Fibroblast of lung (primary cell): ENCODE measurements at regions not wholly inside any gene's neighbourhood (a gene's known extent, or its start where the extent isn't known, plus 50 kb on each side); places are given as distances from the start of the nearest gene placed in this dataset.

Experiments used
- CTCF ChIP-seq, 2 donors: IDR thresholded peaks in 1 of 2; conservative IDR thresholded peaks in 1 of 2; 1 replicate in 1 of 2; 2 replicates in 1 of 2; pipeline ENCODE4 v1.5.1; 2011 to 2012; ENCODE audit warnings: low read length in 2 of 2, control low read depth in 1 of 2, inconsistent platforms in 1 of 2, low read depth in 1 of 2, mild to moderate bottlenecking in 1 of 2
- EZH2 ChIP-seq: IDR thresholded peaks from 2 replicates; pipeline ENCODE4 v1.5.1; 2012; ENCODE audit warnings: low read length, control low read depth, mild to moderate bottlenecking; ENCODE audit errors: missing control alignments

- TF ChIP-seq CTCF (conservative IDR thresholded peaks at IDR 0.05 in 1 of 2, IDR thresholded peaks at IDR 0.05 in 1 of 2; ENCODE audit: low read depth in 1 of 2, low read length in 2 of 2) (no peak), EZH2 (no peak)
Measured at GRCh38 chr9:99464568-99464967, 242.5 kb downstream of the SEC61B start.
